Mucosa of stomach (tissue), 1 donor: ENCODE measurements at regions not wholly inside any gene's neighbourhood (a gene's known extent, or its start where the extent isn't known, plus 50 kb on each side); places are given as distances from the start of the nearest gene placed in this dataset.

Experiments used
- H3K27me3 ChIP-seq: one replicate; pipeline ENCODE4 v1.7.0; 2013; ENCODE audit warnings: mild to moderate bottlenecking, low read length; ENCODE audit not compliant: control insufficient read depth, insufficient read depth
- H3K36me3 ChIP-seq: one replicate; pipeline ENCODE4 v1.7.0; 2013; ENCODE audit warnings: low read length; ENCODE audit not compliant: control insufficient read depth, insufficient read depth
- H3K4me1 ChIP-seq: one replicate; pipeline ENCODE4 v1.7.0; 2013; ENCODE audit warnings: mild to moderate bottlenecking, low read length; ENCODE audit not compliant: control insufficient read depth, insufficient read depth
- H3K4me3 ChIP-seq: one replicate; pipeline ENCODE4 v1.7.0; 2013; ENCODE audit warnings: low read length
- H3K9ac ChIP-seq: one replicate; pipeline ENCODE4 v1.7.0; 2013; ENCODE audit warnings: mild to moderate bottlenecking, low read length, moderate library complexity
- H3K9me3 ChIP-seq: one replicate; pipeline ENCODE4 v1.7.0; 2013; ENCODE audit warnings: mild to moderate bottlenecking, low read length, moderate library complexity; ENCODE audit not compliant: control insufficient read depth
- donor health status: Pancreatic carcinoma.

- Histone ChIP-seq H3K4me1 (no peaks in the 10 kb centered on the region), H3K27me3 (no peaks in the 10 kb centered on the region), H3K36me3 (no peaks in the 10 kb centered on the region), H3K9me3 (no peaks in the 10 kb centered on the region), H3K9ac (no peak overlapping the region), H3K4me3 (no peak overlapping the region)
Measured at GRCh38 chr2:18156002-18156401, 277.5 kb downstream of the KCNS3 start.

GRCh38 chr2:18154812-18155211, 276.3 kb downstream of the KCNS3 start:
- no peak overlapping the region for H3K4me3 ChIP-seq
- H3K27me3 ChIP-seq: no peaks in the 10 kb centered on the region
- H3K4me1 ChIP-seq: no peaks in the 10 kb centered on the region
- H3K9ac ChIP-seq: no peak overlapping the region
- no peaks in the 10 kb centered on the region for H3K9me3 ChIP-seq
- H3K36me3 ChIP-seq: no peaks in the 10 kb centered on the region

- no peaks in the 10 kb centered on the region for H3K9me3 ChIP-seq
- H3K4me3 ChIP-seq: no peak overlapping the region
- H3K36me3 ChIP-seq: no peaks in the 10 kb centered on the region
- no peaks in the 10 kb centered on the region for H3K27me3 ChIP-seq
- H3K9ac ChIP-seq: no peak overlapping the region
- H3K4me1 ChIP-seq: no peaks in the 10 kb centered on the region
Measured at GRCh38 chr2:18154259-18154658, 275.8 kb downstream of the KCNS3 start.

- Histone ChIP-seq H3K4me1 (no peaks in the 10 kb centered on the region), H3K9me3 (no peaks in the 10 kb centered on the region), H3K27me3 (no peaks in the 10 kb centered on the region), H3K4me3 (no peak overlapping the region), H3K9ac (no peak overlapping the region), H3K36me3 (no peaks in the 10 kb centered on the region)
Measured at GRCh38 chr2:18153741-18154140, 275.3 kb downstream of the KCNS3 start.

DNA sequence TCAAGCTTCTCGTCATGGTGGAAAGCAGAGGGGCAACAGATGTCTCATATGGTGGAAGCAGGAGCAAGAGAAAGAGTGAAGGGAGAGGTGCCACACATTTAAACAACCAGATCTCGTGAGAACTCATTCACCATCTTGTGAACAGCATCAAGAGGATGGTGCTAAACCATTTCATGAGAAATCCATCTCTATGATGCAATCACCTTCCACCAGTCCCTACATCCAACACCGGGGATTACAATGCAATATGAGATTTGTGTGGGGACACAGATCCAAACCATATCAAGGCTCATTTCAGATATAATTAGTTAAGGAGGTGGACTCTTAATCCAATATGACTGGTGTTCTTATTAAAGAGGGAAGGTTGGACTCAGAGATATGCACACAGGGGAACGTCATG, 272.8 kb downstream of the KCNS3 start:
- H3K9me3 ChIP-seq: no peaks in the 10 kb centered on the region
- H3K4me3 ChIP-seq: no peak overlapping the region
- no peaks in the 10 kb centered on the region for H3K36me3 ChIP-seq
- H3K4me1 ChIP-seq: no peaks in the 10 kb centered on the region
- H3K9ac ChIP-seq: no peak overlapping the region
- no peaks in the 10 kb centered on the region for H3K27me3 ChIP-seq

GRCh38 chr2:18149660-18150246, 271.3 kb downstream of the KCNS3 start:
- Histone ChIP-seq H3K9me3 (no peaks in the 10 kb centered on the region), H3K9ac (no peak overlapping the region), H3K4me3 (no peak overlapping the region), H3K27me3 (no peaks in the 10 kb centered on the region), H3K4me1 (no peaks in the 10 kb centered on the region), H3K36me3 (no peaks in the 10 kb centered on the region)

DNA sequence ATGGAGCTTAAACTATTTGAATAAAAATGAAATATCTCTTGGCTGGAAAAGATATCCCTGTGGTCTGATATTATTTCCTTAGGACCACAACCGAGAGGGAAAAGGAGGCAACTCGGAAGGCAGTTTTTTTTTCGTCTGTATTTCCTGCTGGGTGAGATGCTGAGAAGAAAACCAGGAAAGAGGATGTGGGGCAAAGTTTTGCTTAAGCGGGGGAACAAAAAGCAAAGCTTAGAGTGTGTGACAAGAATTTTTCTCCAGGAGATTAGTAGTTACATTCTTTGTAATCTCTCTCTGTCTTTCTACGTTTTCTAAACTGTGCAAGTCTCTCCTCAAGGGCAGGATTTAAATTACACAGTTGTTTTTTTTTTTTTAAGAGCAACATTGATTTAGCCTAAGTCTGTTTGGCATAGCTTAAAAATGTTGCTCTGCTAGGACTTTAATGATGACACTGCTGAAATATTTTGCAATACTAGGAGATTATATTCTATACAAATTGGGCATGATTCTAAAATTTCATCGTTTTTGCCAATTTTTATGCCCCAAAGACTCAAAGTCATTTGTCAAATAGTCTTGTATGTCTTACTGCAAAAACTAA, 258.5 kb downstream of the KCNS3 start:
- Histone ChIP-seq H3K36me3 (no peaks in the 10 kb centered on the region), H3K9me3 (no peaks in the 10 kb centered on the region), H3K9ac (no peak overlapping the region), H3K4me1 (no peaks in the 10 kb centered on the region), H3K4me3 (no peak overlapping the region), H3K27me3 (no peaks in the 10 kb centered on the region)

DNA sequence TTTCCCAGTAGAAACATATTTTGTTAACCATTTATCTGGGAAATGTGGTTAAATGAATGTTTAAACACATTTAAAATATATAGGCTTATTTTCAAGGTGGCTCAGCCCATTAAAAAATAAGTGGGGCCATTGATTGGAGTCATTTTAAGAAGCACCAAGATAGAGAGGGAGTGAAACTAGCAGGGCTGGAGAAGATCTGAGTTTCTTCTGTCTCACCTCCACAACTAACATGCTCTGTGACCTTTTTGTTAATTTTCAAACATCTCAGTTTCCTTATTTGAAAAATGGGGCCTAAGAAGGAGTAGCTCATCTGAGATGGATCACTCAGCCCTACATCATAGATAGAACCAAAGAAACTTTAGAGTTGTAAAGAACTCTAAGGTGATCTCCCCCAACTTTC, 254.8 kb downstream of the KCNS3 start:
- H3K36me3 ChIP-seq: no peaks in the 10 kb centered on the region
- no peaks in the 10 kb centered on the region for H3K27me3 ChIP-seq
- H3K9ac ChIP-seq: no peak overlapping the region
- H3K4me1 ChIP-seq: no peaks in the 10 kb centered on the region
- no peaks in the 10 kb centered on the region for H3K9me3 ChIP-seq
- H3K4me3 ChIP-seq: no peak overlapping the region

DNA sequence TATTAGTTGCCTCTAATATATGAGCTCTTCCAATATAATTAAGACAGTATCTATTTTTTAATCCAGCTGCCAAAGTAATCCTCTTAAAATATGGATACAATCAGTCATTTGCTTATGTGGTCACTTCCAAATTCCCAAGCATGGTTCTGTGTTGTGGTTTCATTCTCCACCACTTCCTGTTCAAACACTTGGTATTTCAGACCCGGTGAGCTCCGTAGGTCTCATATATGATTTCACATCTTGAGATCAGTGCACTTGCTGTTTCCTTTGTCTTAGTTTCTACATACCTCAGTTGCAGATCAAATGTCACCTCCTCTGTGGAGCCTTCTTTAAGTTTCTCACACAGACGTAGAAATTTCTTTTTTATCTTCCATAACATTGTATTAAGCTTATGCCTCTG, 254.2 kb downstream of the KCNS3 start:
- no peak overlapping the region for H3K9ac ChIP-seq
- no peaks in the 10 kb centered on the region for H3K27me3 ChIP-seq
- no peaks in the 10 kb centered on the region for H3K36me3 ChIP-seq
- H3K4me3 ChIP-seq: no peak overlapping the region
- H3K9me3 ChIP-seq: no peaks in the 10 kb centered on the region
- H3K4me1 ChIP-seq: no peaks in the 10 kb centered on the region

- no peaks in the 10 kb centered on the region for H3K36me3 ChIP-seq
- no peaks in the 10 kb centered on the region for H3K9me3 ChIP-seq
- no peak overlapping the region for H3K4me3 ChIP-seq
- no peaks in the 10 kb centered on the region for H3K27me3 ChIP-seq
- H3K4me1 ChIP-seq: no peaks in the 10 kb centered on the region
- H3K9ac ChIP-seq: no peak overlapping the region
Measured at GRCh38 chr2:18131761-18132160, 253.3 kb downstream of the KCNS3 start.

GRCh38 chr2:18129348-18129747, 250.9 kb downstream of the KCNS3 start:
- Histone ChIP-seq H3K9ac (no peak overlapping the region), H3K27me3 (no peaks in the 10 kb centered on the region), H3K9me3 (no peaks in the 10 kb centered on the region), H3K4me1 (no peaks in the 10 kb centered on the region), H3K4me3 (no peak overlapping the region), H3K36me3 (no peaks in the 10 kb centered on the region)

- Histone ChIP-seq H3K9ac (no peak overlapping the region), H3K4me1 (peaks cover 9% of the 10 kb centered on the region), H3K4me3 (no peak overlapping the region), H3K36me3 (no peaks in the 10 kb centered on the region), H3K27me3 (no peaks in the 10 kb centered on the region), H3K9me3 (no peaks in the 10 kb centered on the region)
Measured at GRCh38 chr2:18125303-18125702, 246.8 kb downstream of the KCNS3 start.
